CD14-positive monocyte (primary cell): ENCODE measurements at regions not wholly inside any gene's neighbourhood (a gene's known extent, or its start where the extent isn't known, plus 50 kb on each side); places are given as distances from the start of the nearest gene placed in this dataset.
A peak's percentile ranks its signal among the peaks of the same experiment; 100 is the strongest.

Source experiments
- DNase-seq, 3 donors: peaks; one replicate each; pipeline ENCODE4 v3.0.0-alpha.2; 2011 to 2022
- H2AFZ ChIP-seq: 2 replicates; pipeline ENCODE4 v1.6.0; 2012; ENCODE audit warnings: mild to moderate bottlenecking, low read depth, low read length, inconsistent platforms; ENCODE audit not compliant: insufficient read depth, poor library complexity, severe bottlenecking
- H3K27ac ChIP-seq, 2 donors: 1 replicate in 1 of 2; 2 replicates in 1 of 2; pipeline ENCODE4 v1.5.1; 2012 to 2013; ENCODE audit warnings: low read length in 2 of 2, control low read depth in 1 of 2, inconsistent platforms in 1 of 2, low read depth in 1 of 2, mild to moderate bottlenecking in 1 of 2
- H3K27me3 ChIP-seq, 2 donors: one replicate each; pipeline versions ENCODE4 v1.6.0 to v1.6.1; 2011 to 2013; ENCODE audit warnings: low read length in 2 of 2; ENCODE audit not compliant: control insufficient read depth in 2 of 2, insufficient read depth in 2 of 2
- H3K36me3 ChIP-seq, 2 donors: replicated peaks in 1 of 2; 1 replicate in 1 of 2; 2 replicates in 1 of 2; pipeline versions ENCODE4 v1.5.1 to v1.6.1; 2012 to 2013; ENCODE audit warnings: low read length in 2 of 2, control low read depth in 1 of 2, inconsistent platforms in 1 of 2, mild to moderate bottlenecking in 1 of 2; ENCODE audit not compliant: insufficient read depth in 2 of 2, control insufficient read depth in 1 of 2
- H3K4me1 ChIP-seq, 2 donors: 1 replicate in 1 of 2; 2 replicates in 1 of 2; pipeline versions ENCODE4 v1.5.1 to v1.6.1; 2012 to 2013; ENCODE audit warnings: low read length in 2 of 2, control low read depth in 1 of 2, inconsistent platforms in 1 of 2, mild to moderate bottlenecking in 1 of 2, moderate library complexity in 1 of 2; ENCODE audit not compliant: insufficient read depth in 2 of 2, control insufficient read depth in 1 of 2
- H3K4me2 ChIP-seq: replicated peaks from 2 replicates; pipeline ENCODE3; 2012; ENCODE audit warnings: low read length, moderate library complexity, mild to moderate bottlenecking; ENCODE audit not compliant: poor library complexity, severe bottlenecking; ENCODE audit errors: extremely low read depth
- H3K4me3 ChIP-seq, 3 experiments: fragments of 200-600 bp in 1 of 3; sonication (generic) in 1 of 3; replicated peaks in 1 of 3; 1 replicate in 2 of 3; 2 replicates in 1 of 3; pipeline ENCODE4 v1.5.1; 2011 to 2013; ENCODE audit warnings: low read length in 3 of 3, mild to moderate bottlenecking in 3 of 3, control low read depth in 2 of 3, low read depth in 2 of 3, inconsistent platforms in 1 of 3, moderate library complexity in 1 of 3
- H3K79me2 ChIP-seq: 2 replicates; pipeline ENCODE4 v1.6.0; 2012; ENCODE audit warnings: mild to moderate bottlenecking, control low read depth, inconsistent platforms, low read length, moderate library complexity; ENCODE audit not compliant: insufficient read depth
- H3K9ac ChIP-seq: 2 replicates; pipeline ENCODE4 v1.6.0; 2017; ENCODE audit warnings: low read length, mild to moderate bottlenecking; ENCODE audit not compliant: insufficient read depth, poor library complexity, severe bottlenecking
- H3K9me3 ChIP-seq, 2 donors: replicated peaks in 1 of 2; 1 replicate in 1 of 2; 2 replicates in 1 of 2; pipeline versions ENCODE4 v1.5.1 to v1.6.1; 2012 to 2013; ENCODE audit warnings: low read length in 2 of 2, control low read depth in 1 of 2; ENCODE audit not compliant: control insufficient read depth in 1 of 2, insufficient read depth in 1 of 2
- H4K20me1 ChIP-seq: 2 replicates; pipeline ENCODE4 v1.6.0; 2012; ENCODE audit warnings: mild to moderate bottlenecking, low read length, control low read depth, moderate library complexity; ENCODE audit not compliant: insufficient read depth
- H3K27ac Mint-ChIP-seq, 7 donors: one replicate each; pipeline ENCODE4 v1.8.0; 2020; ENCODE audit warnings: mild to moderate bottlenecking in 7 of 7, mixed read lengths in 7 of 7, moderate library complexity in 6 of 7, inconsistent platforms in 2 of 7
- H3K27me3 Mint-ChIP-seq, 3 donors: one replicate each; pipeline ENCODE4 v1.8.0; 2021 to 2022; ENCODE audit warnings: low read depth in 3 of 3, mild to moderate bottlenecking in 3 of 3, mixed read lengths in 3 of 3, moderate library complexity in 3 of 3, inconsistent platforms in 1 of 3
- H3K36me3 Mint-ChIP-seq, 2 donors: one replicate each; pipeline ENCODE4 v1.8.0; 2020; ENCODE audit warnings: mixed read lengths in 2 of 2, inconsistent platforms in 1 of 2, mild to moderate bottlenecking in 1 of 2
- H3K4me1 Mint-ChIP-seq: one replicate; pipeline ENCODE4 v1.8.0; 2020; ENCODE audit warnings: mild to moderate bottlenecking, mixed read lengths
- H3K4me3 Mint-ChIP-seq, 2 donors: one replicate each; pipeline ENCODE4 v1.8.0; 2020; ENCODE audit warnings: mild to moderate bottlenecking in 2 of 2, mixed read lengths in 2 of 2, moderate library complexity in 1 of 2
- H3K9me3 Mint-ChIP-seq, 7 donors: one replicate each; pipeline ENCODE4 v1.8.0; 2020 to 2022; ENCODE audit warnings: mixed read lengths in 7 of 7, mild to moderate bottlenecking in 6 of 7, moderate library complexity in 6 of 7, inconsistent platforms in 2 of 7
- WGBS: methylation state at CpG from one replicate; pipeline ENCODE4 v1.1.5; 2013; ENCODE audit warnings: missing lambda C conversion rate; ENCODE audit not compliant: insufficient coverage; 5-methylcytosine and 5-hydroxymethylcytosine counted together
- intact Hi-C, 2 donors: fragments of 100-400 bp; cut with micrococcal nuclease; formaldehyde crosslinking; loops; one replicate each; pipeline versions ENCODE4 v1.15.0 to v1.15.1; 2023
- TF ChIP-seq, protein P1 (sequence below): fragments of 200-600 bp; IDR thresholded peaks from one replicate; pipeline ENCODE4 v1.8.0; 2022; ENCODE audit warnings: antibody characterized with exemption, mild to moderate bottlenecking

DNA sequence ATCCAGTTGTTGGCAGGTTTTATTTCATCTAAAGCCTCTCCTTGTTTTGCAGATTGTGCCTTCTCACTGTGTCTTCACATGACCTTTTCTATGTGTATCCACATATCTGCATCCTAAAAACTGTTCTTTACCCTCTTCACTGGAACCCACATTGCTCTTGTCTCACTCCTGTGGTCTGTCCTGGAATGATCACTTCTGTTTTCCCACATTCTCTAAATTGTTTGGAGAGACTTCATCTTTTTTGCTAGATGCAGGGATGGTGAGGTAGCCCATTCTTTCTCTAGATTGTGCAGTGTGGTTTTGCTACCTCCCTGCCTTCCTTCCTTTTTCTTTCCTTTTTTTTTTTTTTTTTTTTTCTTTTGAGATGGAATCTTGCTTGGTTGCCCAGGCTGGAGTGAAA is 608.6 kb upstream of the MIR17HG start:
- Histone ChIP-seq H3K4me2 (no peak overlapping the region), H3K36me3 (no peaks in the 10 kb centered on the region), H3K4me1 (no peaks in the 10 kb centered on the region), H3K9me3 (no peaks in the 10 kb centered on the region), H4K20me1 (no peaks in the 10 kb centered on the region), H3K4me3 (no peak overlapping the region), H3K27me3 (no peaks in the 10 kb centered on the region), H3K27ac (no peak overlapping the region), H2AFZ (no peak overlapping the region), H3K79me2 (no peaks in the 10 kb centered on the region), H3K9ac (no peak overlapping the region)
- no peaks in the 10 kb centered on the region for H3K36me3 Mint-ChIP-seq
- intact Hi-C loops, result no loop called here
- peak overlapping the region in 1 of 7 donors; percentile 21 for H3K27ac Mint-ChIP-seq
- H3K9me3 Mint-ChIP-seq, result peaks cover 2 to 15% (median 6%) of the 10 kb centered on the region in 7 donors
- no peaks in the 10 kb centered on the region for H3K4me1 Mint-ChIP-seq
- no peak for DNase-seq
- no peak overlapping the region for H3K4me3 Mint-ChIP-seq
- no peaks in the 10 kb centered on the region for H3K27me3 Mint-ChIP-seq
- TF ChIP-seq, protein P1, sequence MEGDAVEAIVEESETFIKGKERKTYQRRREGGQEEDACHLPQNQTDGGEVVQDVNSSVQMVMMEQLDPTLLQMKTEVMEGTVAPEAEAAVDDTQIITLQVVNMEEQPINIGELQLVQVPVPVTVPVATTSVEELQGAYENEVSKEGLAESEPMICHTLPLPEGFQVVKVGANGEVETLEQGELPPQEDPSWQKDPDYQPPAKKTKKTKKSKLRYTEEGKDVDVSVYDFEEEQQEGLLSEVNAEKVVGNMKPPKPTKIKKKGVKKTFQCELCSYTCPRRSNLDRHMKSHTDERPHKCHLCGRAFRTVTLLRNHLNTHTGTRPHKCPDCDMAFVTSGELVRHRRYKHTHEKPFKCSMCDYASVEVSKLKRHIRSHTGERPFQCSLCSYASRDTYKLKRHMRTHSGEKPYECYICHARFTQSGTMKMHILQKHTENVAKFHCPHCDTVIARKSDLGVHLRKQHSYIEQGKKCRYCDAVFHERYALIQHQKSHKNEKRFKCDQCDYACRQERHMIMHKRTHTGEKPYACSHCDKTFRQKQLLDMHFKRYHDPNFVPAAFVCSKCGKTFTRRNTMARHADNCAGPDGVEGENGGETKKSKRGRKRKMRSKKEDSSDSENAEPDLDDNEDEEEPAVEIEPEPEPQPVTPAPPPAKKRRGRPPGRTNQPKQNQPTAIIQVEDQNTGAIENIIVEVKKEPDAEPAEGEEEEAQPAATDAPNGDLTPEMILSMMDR, result no peak

DNA sequence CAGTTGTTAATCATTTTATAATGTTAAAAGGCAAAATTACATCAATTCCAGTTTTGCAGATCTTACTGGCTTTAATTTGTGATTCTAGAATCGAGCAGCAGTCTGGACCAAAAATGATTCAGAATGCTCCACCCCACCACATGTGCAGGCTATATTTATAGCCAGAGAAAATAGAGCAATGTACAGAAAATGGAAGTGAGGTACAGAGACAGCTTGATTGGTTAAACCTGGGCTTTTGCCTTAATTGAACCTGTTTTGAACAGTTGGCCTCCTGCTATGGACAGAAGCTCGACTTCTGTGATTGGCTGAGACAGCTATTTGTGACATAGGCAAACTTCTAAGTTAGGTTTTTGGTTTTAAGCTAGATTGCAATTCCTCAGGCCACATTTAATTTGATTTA is 607.4 kb upstream of the MIR17HG start:
- WGBS, result 100% methylated on average over 1 of the region's 2 CpGs
- Histone ChIP-seq H3K9me3 (no peaks in the 10 kb centered on the region), H3K9ac (no peak overlapping the region), H3K27ac (no peak overlapping the region), H2AFZ (no peak overlapping the region), H3K4me3 (no peak overlapping the region), H3K79me2 (no peaks in the 10 kb centered on the region), H3K27me3 (no peaks in the 10 kb centered on the region), H3K4me1 (no peaks in the 10 kb centered on the region), H3K36me3 (no peaks in the 10 kb centered on the region), H4K20me1 (no peaks in the 10 kb centered on the region), H3K4me2 (no peak overlapping the region)
- peaks cover 0 to 13% (median 6%) of the 10 kb centered on the region in 7 donors for H3K9me3 Mint-ChIP-seq
- no peaks in the 10 kb centered on the region for H3K36me3 Mint-ChIP-seq
- no peaks in the 10 kb centered on the region for H3K27me3 Mint-ChIP-seq
- no peak overlapping the region for H3K4me3 Mint-ChIP-seq
- intact Hi-C loops, result no loop called here
- TF ChIP-seq, protein P1, result no peak
- no peak overlapping the region for H3K27ac Mint-ChIP-seq
- no peak for DNase-seq
- H3K4me1 Mint-ChIP-seq, result no peaks in the 10 kb centered on the region
